ENCODE measurements at regions not wholly inside any gene's neighbourhood (a gene's known extent, or its start where the extent isn't known, plus 50 kb on each side); places are given as distances from the start of the nearest gene placed in this dataset.

GRCh38 chr20:17872959-17873358, 95.6 kb downstream of the SNX5 start:
- TF ChIP-seq EGR1 (IDR thresholded peaks at IDR 0.05; ENCODE audit: borderline replicate concordance, low read depth, low read length) (no peak), CTCF (IDR thresholded peaks at IDR 0.05; ENCODE audit: control extremely low read depth in 1 of 3, insufficient read depth in 1 of 3, low read depth in 1 of 3, low read length in 3 of 3) (no peak), SIN3A (conservative IDR thresholded peaks at IDR 0.05 in 1 of 2, IDR thresholded peaks at IDR 0.05 in 1 of 2; ENCODE audit: low read depth in 1 of 2, low read length in 2 of 2) (no peak), MAFK (IDR thresholded peaks at IDR 0.05; ENCODE audit: low read depth, low read length) (no peak), JUND (IDR thresholded peaks at IDR 0.05; ENCODE audit: low read length) (no peak), SAP30 (IDR thresholded peaks at IDR 0.05; ENCODE audit: insufficient read depth, insufficient replicate concordance, low read length) (no peak), PHF8 (conservative IDR thresholded peaks at IDR 0.05; ENCODE audit: low read depth, low read length) (no peak), TBP (IDR thresholded peaks at IDR 0.05; ENCODE audit: low read depth, low read length) (no peak), RXRA (IDR thresholded peaks at IDR 0.05; ENCODE audit: insufficient read depth, low read depth, low read length) (no peak), HDAC2 (IDR thresholded peaks at IDR 0.05; ENCODE audit: borderline replicate concordance in 1 of 2, low read depth in 2 of 2, low read length in 2 of 2) (no peak)

Data from H1 (cell line).